ENCODE measurements at regions not wholly inside any gene's neighbourhood (a gene's known extent, or its start where the extent isn't known, plus 50 kb on each side); places are given as distances from the start of the nearest gene placed in this dataset.

DNA sequence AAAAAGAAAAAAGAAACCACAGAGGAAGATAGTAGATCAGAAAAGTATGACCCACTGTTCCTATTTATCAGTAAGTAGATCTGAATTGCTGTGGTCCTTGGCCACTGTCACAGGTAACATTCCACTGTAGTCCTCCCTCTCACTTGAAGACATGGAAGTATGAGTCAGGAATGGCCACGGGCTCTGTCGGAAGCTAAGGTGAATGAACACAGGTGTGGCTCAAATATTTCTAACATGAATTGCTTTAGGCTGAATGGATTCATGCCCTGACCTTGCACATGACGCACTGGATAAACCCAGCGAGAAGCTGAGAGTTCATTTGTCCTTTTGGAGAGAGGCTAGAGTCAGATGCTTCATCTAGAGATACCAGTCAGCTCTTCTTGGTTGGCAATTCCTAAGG lies 224.5 kb upstream of the SP8 start:
- TF ChIP-seq, protein P1, sequence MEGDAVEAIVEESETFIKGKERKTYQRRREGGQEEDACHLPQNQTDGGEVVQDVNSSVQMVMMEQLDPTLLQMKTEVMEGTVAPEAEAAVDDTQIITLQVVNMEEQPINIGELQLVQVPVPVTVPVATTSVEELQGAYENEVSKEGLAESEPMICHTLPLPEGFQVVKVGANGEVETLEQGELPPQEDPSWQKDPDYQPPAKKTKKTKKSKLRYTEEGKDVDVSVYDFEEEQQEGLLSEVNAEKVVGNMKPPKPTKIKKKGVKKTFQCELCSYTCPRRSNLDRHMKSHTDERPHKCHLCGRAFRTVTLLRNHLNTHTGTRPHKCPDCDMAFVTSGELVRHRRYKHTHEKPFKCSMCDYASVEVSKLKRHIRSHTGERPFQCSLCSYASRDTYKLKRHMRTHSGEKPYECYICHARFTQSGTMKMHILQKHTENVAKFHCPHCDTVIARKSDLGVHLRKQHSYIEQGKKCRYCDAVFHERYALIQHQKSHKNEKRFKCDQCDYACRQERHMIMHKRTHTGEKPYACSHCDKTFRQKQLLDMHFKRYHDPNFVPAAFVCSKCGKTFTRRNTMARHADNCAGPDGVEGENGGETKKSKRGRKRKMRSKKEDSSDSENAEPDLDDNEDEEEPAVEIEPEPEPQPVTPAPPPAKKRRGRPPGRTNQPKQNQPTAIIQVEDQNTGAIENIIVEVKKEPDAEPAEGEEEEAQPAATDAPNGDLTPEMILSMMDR (IDR thresholded peaks at IDR 0.05; ENCODE audit: extremely low read depth in 1 of 2, insufficient read depth in 1 of 2, low read depth in 1 of 2, low read length in 2 of 2) = no peak
- TF ChIP-seq, protein P2, sequence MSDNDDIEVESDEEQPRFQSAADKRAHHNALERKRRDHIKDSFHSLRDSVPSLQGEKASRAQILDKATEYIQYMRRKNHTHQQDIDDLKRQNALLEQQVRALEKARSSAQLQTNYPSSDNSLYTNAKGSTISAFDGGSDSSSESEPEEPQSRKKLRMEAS (IDR thresholded peaks at IDR 0.05; ENCODE audit: insufficient read depth, insufficient read length) = no peak
- no peak for TF ChIP-seq POLR2AphosphoS5 (IDR thresholded peaks at IDR 0.05; ENCODE audit: insufficient read depth, low read depth, low read length)

Data from endothelial cell of umbilical vein (primary cell).